PC-9 (cell line): ENCODE measurements at regions not wholly inside any gene's neighbourhood (a gene's known extent, or its start where the extent isn't known, plus 50 kb on each side); places are given as distances from the start of the nearest gene placed in this dataset.

Source experiments
- BruUV-seq: library from RNA; stranded (reverse); fragments of 400-500 nt; replicated peaks from 2 replicates; lab custom pipeline; 2021; lab: Mats Ljungman, UMichigan
- CTCF ChIA-PET: fragments of 300-600 bp; sonication (Branson Sonifier 250); formaldehyde crosslinking; loops from one replicate; lab custom pipeline; 2022; ENCODE audit warnings: antibody characterized with exemption; lab: Charles Lee
- POLR2A ChIA-PET: fragments of 300-600 bp; sonication (Branson Sonifier 250); formaldehyde crosslinking; loops from one replicate; lab custom pipeline; 2022; ENCODE audit warnings: antibody characterized with exemption; ENCODE audit not compliant: unreplicated experiment; lab: Charles Lee
- DNase-seq, 2 experiments: peaks; one replicate each; pipeline versions ENCODE4 v3.0.0 to v3.0.0-alpha.2; 2015 to 2022; ENCODE audit warnings: mixed read lengths in 1 of 2
- H2AFZ ChIP-seq: fragments of 200-600 bp; sonication (generic); 2 replicates; pipeline ENCODE4 v1.8.1; 2017; ENCODE audit warnings: antibody characterized with exemption
- H3F3A ChIP-seq: fragments of 200-600 bp; sonication (generic); 2 replicates; pipeline ENCODE4 v1.8.1; 2017; ENCODE audit warnings: antibody characterized with exemption, mild to moderate bottlenecking, low read depth; ENCODE audit not compliant: insufficient read depth
- H3K27ac ChIP-seq: fragments of 200-600 bp; sonication (generic); 2 replicates; pipeline ENCODE4 v1.6.1; 2016; ENCODE audit warnings: mixed run types
- H3K27me3 ChIP-seq: fragments of 200-600 bp; sonication (generic); 2 replicates; pipeline ENCODE4 v1.6.1; 2016; ENCODE audit warnings: low read depth, mixed run types; ENCODE audit not compliant: insufficient read depth
- H3K36me3 ChIP-seq: fragments of 200-600 bp; sonication (generic); 2 replicates; pipeline ENCODE4 v1.6.1; 2016; ENCODE audit warnings: low read depth, mixed run types
- H3K4me1 ChIP-seq: fragments of 200-600 bp; sonication (generic); replicated peaks from 2 replicates; pipeline ENCODE4 v1.6.1; 2016; ENCODE audit warnings: mixed run types; ENCODE audit not compliant: insufficient read depth
- H3K4me2 ChIP-seq: fragments of 200-600 bp; sonication (generic); 2 replicates; pipeline ENCODE4 v1.6.1; 2017; ENCODE audit warnings: mixed run types
- H3K4me3 ChIP-seq: fragments of 200-600 bp; sonication (generic); 2 replicates; pipeline ENCODE4 v1.6.1; 2016; ENCODE audit warnings: mixed run types
- H3K79me2 ChIP-seq: fragments of 200-600 bp; sonication (generic); 2 replicates; pipeline ENCODE4 v1.6.1; 2017; ENCODE audit warnings: low read depth, mixed run types
- H3K9me2 ChIP-seq: fragments of 200-600 bp; sonication (generic); 2 replicates; pipeline ENCODE4 v1.8.1; 2017; ENCODE audit warnings: mild to moderate bottlenecking; ENCODE audit not compliant: insufficient read depth
- H3K9me3 ChIP-seq: fragments of 200-600 bp; sonication (generic); 2 replicates; pipeline ENCODE4 v1.8.1; 2016; ENCODE audit warnings: low read depth; ENCODE audit not compliant: insufficient read depth
- H4K20me1 ChIP-seq: fragments of 200-600 bp; sonication (generic); 2 replicates; pipeline ENCODE4 v1.8.1; 2017; ENCODE audit not compliant: insufficient read depth
- EZH2 ChIP-seq: fragments of 200-600 bp; sonication (generic); IDR thresholded peaks from 2 replicates; pipeline ENCODE4 v1.8.0; 2017; ENCODE audit warnings: antibody characterized with exemption, low read depth
- intact Hi-C: fragments of 100-400 bp; cut with micrococcal nuclease; formaldehyde crosslinking; loops from one replicate; pipeline ENCODE4 v1.10.0; 2022; ENCODE audit not compliant: unreplicated experiment
- TF ChIP-seq, protein P1 (sequence below): fragments of 200-600 bp; sonication (generic); conservative IDR thresholded peaks from 2 replicates; pipeline ENCODE4 v1.6.1; 2017; ENCODE audit warnings: mixed run types, antibody characterized with exemption, mild to moderate bottlenecking, moderate library complexity

- BruUV-seq, result no TSS peak
- TF ChIP-seq, protein P1, sequence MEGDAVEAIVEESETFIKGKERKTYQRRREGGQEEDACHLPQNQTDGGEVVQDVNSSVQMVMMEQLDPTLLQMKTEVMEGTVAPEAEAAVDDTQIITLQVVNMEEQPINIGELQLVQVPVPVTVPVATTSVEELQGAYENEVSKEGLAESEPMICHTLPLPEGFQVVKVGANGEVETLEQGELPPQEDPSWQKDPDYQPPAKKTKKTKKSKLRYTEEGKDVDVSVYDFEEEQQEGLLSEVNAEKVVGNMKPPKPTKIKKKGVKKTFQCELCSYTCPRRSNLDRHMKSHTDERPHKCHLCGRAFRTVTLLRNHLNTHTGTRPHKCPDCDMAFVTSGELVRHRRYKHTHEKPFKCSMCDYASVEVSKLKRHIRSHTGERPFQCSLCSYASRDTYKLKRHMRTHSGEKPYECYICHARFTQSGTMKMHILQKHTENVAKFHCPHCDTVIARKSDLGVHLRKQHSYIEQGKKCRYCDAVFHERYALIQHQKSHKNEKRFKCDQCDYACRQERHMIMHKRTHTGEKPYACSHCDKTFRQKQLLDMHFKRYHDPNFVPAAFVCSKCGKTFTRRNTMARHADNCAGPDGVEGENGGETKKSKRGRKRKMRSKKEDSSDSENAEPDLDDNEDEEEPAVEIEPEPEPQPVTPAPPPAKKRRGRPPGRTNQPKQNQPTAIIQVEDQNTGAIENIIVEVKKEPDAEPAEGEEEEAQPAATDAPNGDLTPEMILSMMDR, result no peak
- no peak for TF ChIP-seq EZH2
- H2AFZ ChIP-seq, result no peak overlapping the region
Measured at GRCh38 chr11:123374622-123374968, 55.5 kb upstream of the GRAMD1B start.

GRCh38 chr11:123373754-123374621 is 56.1 kb upstream of the GRAMD1B start:
- Histone ChIP-seq H3K4me3 (no peak overlapping the region), H3K36me3 (no peaks in the 10 kb centered on the region), H3K27ac (no peak overlapping the region), H3K9me2 (no peaks in the 10 kb centered on the region), H2AFZ (no peak overlapping the region), H3K4me1 (peaks cover 13% of the 10 kb centered on the region), H3F3A (no peaks in the 10 kb centered on the region), H3K27me3 (no peaks in the 10 kb centered on the region; the same call in 1 of the 2 replicates), H3K79me2 (no peaks in the 10 kb centered on the region), H4K20me1 (no peaks in the 10 kb centered on the region), H3K4me2 (no peak overlapping the region), H3K9me3 (no peaks in the 10 kb centered on the region)
- intact Hi-C loops, result no loop called here
- BruUV-seq, result no TSS peak
- no peak for TF ChIP-seq EZH2
- TF ChIP-seq, protein P1, result no peak
- ChIA-PET CTCF (no interaction called here), POLR2A (no interaction called here)
- no peak for DNase-seq

More at GRCh38 chr11:123374622-123374968, 55.5 kb upstream of the GRAMD1B start:
- Histone ChIP-seq H3K4me2 (no peak overlapping the region), H3K27ac (no peak overlapping the region), H3K4me3 (no peak overlapping the region), H3K4me1 (peaks cover 16% of the 10 kb centered on the region), H3K9me2 (no peaks in the 10 kb centered on the region), H3F3A (no peaks in the 10 kb centered on the region), H3K9me3 (no peaks in the 10 kb centered on the region), H3K36me3 (no peaks in the 10 kb centered on the region), H3K27me3 (no peaks in the 10 kb centered on the region; the same call in 1 of the 2 replicates), H3K79me2 (no peaks in the 10 kb centered on the region), H4K20me1 (no peaks in the 10 kb centered on the region)
- CTCF ChIA-PET, result no interaction called here
- POLR2A ChIA-PET, result no interaction called here
- intact Hi-C loops, result no loop called here
- DNase-seq, result no peak

DNA sequence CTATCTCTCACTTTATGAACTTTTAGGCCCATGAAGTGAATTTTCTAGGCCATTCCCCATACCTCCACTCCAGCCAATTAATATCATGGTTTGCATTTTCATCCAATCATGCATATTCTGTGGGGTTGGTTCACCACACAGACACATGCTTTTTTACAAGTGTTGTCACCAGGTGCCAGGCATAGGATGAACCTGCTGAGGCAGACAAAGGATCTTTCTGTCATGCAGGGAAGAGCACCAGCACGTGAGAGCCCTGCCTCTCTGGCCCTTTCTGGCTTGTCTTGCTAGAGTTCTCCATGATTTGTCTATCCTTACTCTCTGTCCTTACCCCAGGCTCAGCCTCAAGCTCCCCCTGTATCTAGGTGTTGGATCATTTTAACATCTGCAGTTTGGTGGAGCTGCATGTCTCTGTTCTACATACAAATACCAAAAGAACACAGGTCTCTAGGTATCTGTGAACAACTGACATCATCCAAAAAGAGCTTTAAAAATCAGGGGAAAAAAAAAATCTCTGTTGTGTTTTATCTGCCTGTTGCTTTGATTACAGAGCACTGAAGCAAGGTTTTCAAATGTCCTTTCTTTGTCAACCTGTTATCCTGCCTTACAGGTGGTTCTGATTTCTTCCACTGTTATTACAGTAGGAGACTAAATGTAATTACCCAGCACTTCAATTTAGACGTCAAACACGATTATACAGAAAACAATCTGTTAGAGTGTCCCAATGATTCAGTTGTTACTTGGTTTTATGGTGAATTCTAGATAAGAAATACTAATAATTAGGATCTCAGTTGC is 58.4 kb upstream of the GRAMD1B start:
- no peak overlapping the region for H3K27ac ChIP-seq
- H3K36me3 ChIP-seq, result no peaks in the 10 kb centered on the region
- TF ChIP-seq EZH2, result no peak
- TF ChIP-seq, protein P1, result no peak
- ChIA-PET CTCF (no interaction called here), POLR2A (no interaction called here)
- no peaks in the 10 kb centered on the region for H3K79me2 ChIP-seq
- H3K4me3 ChIP-seq, result no peak overlapping the region
- H3K27me3 ChIP-seq, result no peaks in the 10 kb centered on the region; the same call in 1 of the 2 replicates
- no peaks in the 10 kb centered on the region for H3K4me1 ChIP-seq
- intact Hi-C loops, result no loop called here
- H3K9me2 ChIP-seq, result no peaks in the 10 kb centered on the region
- DNase-seq, result no peak
- no peaks in the 10 kb centered on the region for H3K9me3 ChIP-seq
- no peak overlapping the region for H2AFZ ChIP-seq
- H3K4me2 ChIP-seq, result no peak overlapping the region
- H4K20me1 ChIP-seq, result no peaks in the 10 kb centered on the region
- no peaks in the 10 kb centered on the region for H3F3A ChIP-seq
- no TSS peak for BruUV-seq
